H1 (cell line): ENCODE measurements at regions not wholly inside any gene's neighbourhood (a gene's known extent, or its start where the extent isn't known, plus 50 kb on each side); places are given as distances from the start of the nearest gene placed in this dataset.

Experiments
- CTCF ChIA-PET: fragments of 300-600 bp; sonication (Branson Sonifier 250); formaldehyde crosslinking; loops from one replicate; lab custom pipeline; 2021; ENCODE audit not compliant: partially characterized antibody; lab: Charles Lee
- POLR2A ChIA-PET: fragments of 300-600 bp; sonication (Branson Sonifier 250); formaldehyde crosslinking; loops from one replicate; lab custom pipeline; 2021; ENCODE audit warnings: inconsistent platforms; ENCODE audit not compliant: partially characterized antibody; lab: Charles Lee
- DNase-seq, 2 experiments: peaks; one replicate each; pipeline versions ENCODE4 v3.0.0 to v3.0.0-alpha.2; 2010 to 2022; ENCODE audit warnings: low spot score in 2 of 2, low read depth in 1 of 2, mixed read lengths in 1 of 2
- FAIRE-seq: peaks from 2 replicates; lab custom pipeline; 2011; peaks lifted over from hg19 to GRCh38; lab: Jason Lieb, UNC
- H2AFZ ChIP-seq: 2 replicates; pipeline ENCODE4 v1.8.1; 2012; ENCODE audit warnings: low read length, inconsistent platforms
- H2AK5ac ChIP-seq: 2 replicates; pipeline ENCODE4 v1.6.1; 2013; ENCODE audit warnings: low read depth, low read length
- H2BK120ac ChIP-seq: replicated peaks from 2 replicates; pipeline ENCODE3; 2013; ENCODE audit warnings: low read depth, low read length, inconsistent platforms
- H2BK12ac ChIP-seq: 2 replicates; pipeline ENCODE4 v1.6.1; 2013; ENCODE audit warnings: low read depth, low read length
- H2BK15ac ChIP-seq: 2 replicates; pipeline ENCODE4 v1.6.1; 2013; ENCODE audit warnings: low read length
- H2BK20ac ChIP-seq: 2 replicates; pipeline ENCODE4 v1.6.1; 2013; ENCODE audit warnings: low read length
- H2BK5ac ChIP-seq: 2 replicates; pipeline ENCODE4 v1.6.1; 2013; ENCODE audit warnings: low read depth, low read length
- H3K14ac ChIP-seq: 2 replicates; pipeline ENCODE4 v1.6.1; 2013; ENCODE audit warnings: inconsistent platforms; ENCODE audit not compliant: insufficient read length
- H3K18ac ChIP-seq: 2 replicates; pipeline ENCODE4 v1.6.1; 2013; ENCODE audit warnings: low read length; ENCODE audit errors: extremely low read depth
- H3K23ac ChIP-seq: 2 replicates; pipeline ENCODE4 v1.6.1; 2013; ENCODE audit warnings: inconsistent platforms; ENCODE audit not compliant: insufficient read length
- H3K23me2 ChIP-seq: 2 replicates; pipeline ENCODE4 v1.6.1; 2013; ENCODE audit warnings: low read depth, low read length
- H3K27ac ChIP-seq: 2 replicates; pipeline ENCODE4 v1.6.1; 2011; ENCODE audit warnings: low read depth, low read length, inconsistent platforms
- H3K27me3 ChIP-seq, 4 experiments: replicated peaks in 1 of 4; 1 replicate in 1 of 4; 2 replicates in 3 of 4; pipeline versions ENCODE4 v1.6.1 to v1.8.1; 2011 to 2013; ENCODE audit warnings: low read length in 3 of 4, mild to moderate bottlenecking in 3 of 4, inconsistent platforms in 2 of 4, mixed read lengths in 2 of 4, moderate library complexity in 1 of 4; ENCODE audit not compliant: control insufficient read depth in 3 of 4, insufficient read depth in 3 of 4; ENCODE audit errors: extremely low read depth in 1 of 4
- H3K36me3 ChIP-seq, 4 experiments: 2 replicates each; pipeline versions ENCODE4 v1.6.1 to v1.8.1; 2011 to 2013; ENCODE audit warnings: mild to moderate bottlenecking in 4 of 4, low read length in 3 of 4, moderate library complexity in 2 of 4, control low read depth in 1 of 4, inconsistent platforms in 1 of 4; ENCODE audit not compliant: insufficient read depth in 4 of 4, control insufficient read depth in 2 of 4
- H3K4ac ChIP-seq: replicated peaks from 2 replicates; pipeline ENCODE3; 2013; ENCODE audit warnings: low read length, low read depth, mixed read lengths, inconsistent platforms; ENCODE audit not compliant: insufficient read length
- H3K4me1 ChIP-seq, 4 experiments: replicated peaks in 1 of 4; 1 replicate in 1 of 4; 2 replicates in 3 of 4; pipeline versions ENCODE4 v1.6.1 to v1.8.1; 2011 to 2013; ENCODE audit warnings: low read length in 3 of 4, inconsistent platforms in 2 of 4, mixed read lengths in 1 of 4; ENCODE audit not compliant: insufficient read depth in 4 of 4, control insufficient read depth in 3 of 4
- H3K4me2 ChIP-seq, 2 experiments: 2 replicates each; pipeline versions ENCODE4 v1.6.1 to v1.8.1; 2011 to 2013; ENCODE audit warnings: low read depth in 2 of 2, low read length in 2 of 2, control low read depth in 1 of 2, inconsistent platforms in 1 of 2, mild to moderate bottlenecking in 1 of 2; ENCODE audit not compliant: insufficient read depth in 1 of 2
- H3K4me3 ChIP-seq, 4 experiments: fragments of 200-600, 300-600 bp in 1 of 4; sonication (generic), shearing (Covaris generic), sonication (Bioruptor Twin) in 1 of 4; 2 replicates each; pipeline versions ENCODE4 v1.5.1 to v1.8.1; 2011 to 2016; ENCODE audit warnings: low read length in 4 of 4, low read depth in 3 of 4, control low read depth in 2 of 4, inconsistent platforms in 2 of 4, mild to moderate bottlenecking in 2 of 4, mixed read lengths in 1 of 4, moderate library complexity in 1 of 4; ENCODE audit not compliant: insufficient read depth in 2 of 4; ENCODE audit errors: extremely low read depth in 1 of 4
- H3K56ac ChIP-seq: replicated peaks from 2 replicates; pipeline ENCODE3; 2013; ENCODE audit warnings: low read depth, mild to moderate bottlenecking, mixed read lengths, low read length, inconsistent platforms; ENCODE audit not compliant: insufficient read length
- H3K79me1 ChIP-seq: 2 replicates; pipeline ENCODE4 v1.6.1; 2013; ENCODE audit warnings: low read depth, low read length, control low read depth
- H3K79me2 ChIP-seq, 2 experiments: 2 replicates each; pipeline versions ENCODE4 v1.6.1 to v1.8.1; 2012 to 2013; ENCODE audit warnings: low read length in 2 of 2, mild to moderate bottlenecking in 2 of 2, inconsistent platforms in 1 of 2; ENCODE audit not compliant: insufficient read depth in 2 of 2, control insufficient read depth in 1 of 2
- H3K9ac ChIP-seq, 4 experiments: replicated peaks in 1 of 4; 1 replicate in 1 of 4; 2 replicates in 3 of 4; pipeline versions ENCODE4 v1.6.1 to v1.8.1; 2011 to 2013; ENCODE audit warnings: low read depth in 3 of 4, low read length in 3 of 4, control low read depth in 2 of 4, mild to moderate bottlenecking in 2 of 4, moderate library complexity in 2 of 4, inconsistent platforms in 1 of 4; ENCODE audit errors: extremely low read depth in 1 of 4
- H3K9me3 ChIP-seq, 2 experiments: 2 replicates each; pipeline versions ENCODE4 v1.6.1 to v1.8.1; 2012 to 2013; ENCODE audit warnings: mild to moderate bottlenecking in 2 of 2, moderate library complexity in 2 of 2, control low read depth in 1 of 2, inconsistent platforms in 1 of 2, low read depth in 1 of 2, low read length in 1 of 2, mixed read lengths in 1 of 2; ENCODE audit not compliant: insufficient read depth in 2 of 2
- H4K20me1 ChIP-seq, 2 experiments: replicated peaks in 1 of 2; 2 replicates each; pipeline versions ENCODE3 to v1.8.1; 2011 to 2013; ENCODE audit warnings: inconsistent platforms in 2 of 2, low read length in 2 of 2, mild to moderate bottlenecking in 1 of 2; ENCODE audit not compliant: insufficient read depth in 2 of 2, control insufficient read depth in 1 of 2
- H4K5ac ChIP-seq: 2 replicates; pipeline ENCODE4 v1.6.1; 2013; ENCODE audit warnings: low read length, low read depth, mixed read lengths, inconsistent platforms; ENCODE audit not compliant: insufficient read length
- H4K8ac ChIP-seq: 2 replicates; pipeline ENCODE4 v1.8.0; 2013; ENCODE audit warnings: mild to moderate bottlenecking, moderate library complexity, low read length, inconsistent platforms; ENCODE audit not compliant: insufficient read depth; ENCODE audit errors: extremely low read depth
- H4K91ac ChIP-seq: replicated peaks from 2 replicates; pipeline ENCODE3; 2013; ENCODE audit warnings: low read length, mixed read lengths, inconsistent platforms; ENCODE audit not compliant: insufficient read length
- ASH2L ChIP-seq: fragments of 200-600, 300-600 bp; sonication (generic); IDR thresholded peaks from one replicate; pipeline ENCODE4 v1.7.1; 2017; ENCODE audit warnings: low read length
- BACH1 ChIP-seq: IDR thresholded peaks from 2 replicates; pipeline ENCODE4 v1.6.1; 2012; ENCODE audit warnings: low read length, improper control_type of control experiment
- CBX8 ChIP-seq: fragments of 300-800, 300-1000 bp; sonication (generic); IDR thresholded peaks from 2 replicates; pipeline ENCODE4 v1.7.1; 2016; ENCODE audit warnings: low read depth, low read length, borderline replicate concordance
- CHD1 ChIP-seq: IDR thresholded peaks from 2 replicates; pipeline ENCODE4 v1.6.1; 2012; ENCODE audit warnings: low read depth, low read length, improper control_type of control experiment
- FOSL1 ChIP-seq: IDR thresholded peaks from 2 replicates; pipeline ENCODE4 v1.6.1; 2011; ENCODE audit warnings: mild to moderate bottlenecking, low read depth, low read length, moderate library complexity; ENCODE audit not compliant: insufficient read depth
- GABPA ChIP-seq: IDR thresholded peaks from 2 replicates; pipeline ENCODE4 v1.6.1; 2011; ENCODE audit warnings: mild to moderate bottlenecking, low read length, moderate library complexity, borderline replicate concordance; ENCODE audit not compliant: insufficient read depth
- HDAC6 ChIP-seq: IDR thresholded peaks from one replicate; pipeline ENCODE4 v1.7.1; 2012; ENCODE audit warnings: low read depth, mild to moderate bottlenecking, inconsistent platforms, low read length, moderate library complexity
- JUN ChIP-seq: IDR thresholded peaks from 2 replicates; pipeline ENCODE4 v1.6.1; 2011; ENCODE audit warnings: low read depth, mild to moderate bottlenecking, improper control_type of control experiment, low read length
- JUND ChIP-seq: IDR thresholded peaks from 2 replicates; pipeline ENCODE4 v1.6.1; 2011; ENCODE audit warnings: mild to moderate bottlenecking, improper control_type of control experiment, low read length
- KDM1A ChIP-seq: fragments of 200-600, 300-600 bp; sonication (generic); IDR thresholded peaks from 2 replicates; pipeline ENCODE4 v1.7.1; 2016; ENCODE audit warnings: mild to moderate bottlenecking, low read length, borderline replicate concordance
- NANOG ChIP-seq: IDR thresholded peaks from 2 replicates; pipeline ENCODE4 v1.6.1; 2011; ENCODE audit warnings: low read length, low read depth, mild to moderate bottlenecking, inconsistent platforms; ENCODE audit not compliant: insufficient read depth, poor library complexity, severe bottlenecking
- RAD21 ChIP-seq, 2 experiments: IDR thresholded peaks in 1 of 2; conservative IDR thresholded peaks in 1 of 2; 2 replicates each; pipeline ENCODE4 v1.6.1; 2011; ENCODE audit warnings: low read depth in 2 of 2, low read length in 2 of 2, improper control_type of control experiment in 1 of 2, inconsistent platforms in 1 of 2, mild to moderate bottlenecking in 1 of 2, moderate library complexity in 1 of 2
- RFX5 ChIP-seq: IDR thresholded peaks from 2 replicates; pipeline ENCODE4 v1.6.1; 2011; ENCODE audit warnings: low read depth, low read length, improper control_type of control experiment, borderline replicate concordance
- RXRA ChIP-seq: IDR thresholded peaks from 2 replicates; pipeline ENCODE4 v1.6.1; 2011; ENCODE audit warnings: low read depth, mild to moderate bottlenecking, low read length, moderate library complexity; ENCODE audit not compliant: insufficient read depth
- SIRT6 ChIP-seq: IDR thresholded peaks from one replicate; pipeline ENCODE4 v1.7.1; 2012; ENCODE audit warnings: low read length, inconsistent platforms
- SP2 ChIP-seq: IDR thresholded peaks from 2 replicates; pipeline ENCODE4 v1.6.1; 2012; ENCODE audit warnings: mild to moderate bottlenecking, low read length, inconsistent platforms
- SRF ChIP-seq: IDR thresholded peaks from 2 replicates; pipeline ENCODE4 v1.6.1; 2011; ENCODE audit warnings: mild to moderate bottlenecking, low read depth, low read length, moderate library complexity

- H3K9ac ChIP-seq, result no peak overlapping the region
- H2BK15ac ChIP-seq, result no peak overlapping the region
- no peak overlapping the region for H3K56ac ChIP-seq
- no peak overlapping the region for H3K4me3 ChIP-seq
- H4K8ac ChIP-seq, result no peak overlapping the region
- ChIA-PET CTCF (no interaction called here), POLR2A (no interaction called here)
- H2BK20ac ChIP-seq, result no peak overlapping the region
- no peak overlapping the region for H3K4me2 ChIP-seq
- no peaks in the 10 kb centered on the region for H3K36me3 ChIP-seq
- H3K4ac ChIP-seq, result no peak overlapping the region
- H2BK120ac ChIP-seq, result no peak overlapping the region
- no peak overlapping the region for H3K14ac ChIP-seq
- H3K79me1 ChIP-seq, result no peaks in the 10 kb centered on the region
- H4K91ac ChIP-seq, result no peak overlapping the region
- FAIRE-seq (no peak), DNase-seq (no peak)
- H3K9me3 ChIP-seq, result no peaks in the 10 kb centered on the region; a peak in 1 of 4 replicates
- no peak overlapping the region for H2AK5ac ChIP-seq
- H2BK12ac ChIP-seq, result no peak overlapping the region
- H3K18ac ChIP-seq, result no peak overlapping the region
- no peak overlapping the region for H4K5ac ChIP-seq
- H3K23ac ChIP-seq, result no peak overlapping the region
- no peaks in the 10 kb centered on the region for H4K20me1 ChIP-seq
- no peaks in the 10 kb centered on the region for H3K79me2 ChIP-seq
- no peaks in the 10 kb centered on the region; the same call in 1 of the 2 replicates for H3K23me2 ChIP-seq
- H3K27me3 ChIP-seq, result no peaks in the 10 kb centered on the region
- H2AFZ ChIP-seq, result no peak overlapping the region
- no peak overlapping the region for H3K27ac ChIP-seq
- no peak overlapping the region for H2BK5ac ChIP-seq
- peaks cover 0 to 9% (median 0%) of the 10 kb centered on the region in 4 experiments; a peak in 2 of 7 replicates for H3K4me1 ChIP-seq
- TF ChIP-seq CBX8 (no peak), SIRT6 (no peak), JUN (no peak), RAD21 (IDR thresholded peaks at IDR 0.05 in 1 of 2, conservative IDR thresholded peaks at IDR 0.05 in 1 of 2; ENCODE audit: low read depth in 2 of 2, low read length in 2 of 2) (no peak), HDAC6 (no peak), ASH2L (no peak), GABPA (no peak), BACH1 (no peak), CHD1 (no peak), NANOG (no peak), SP2 (no peak), RFX5 (no peak), JUND (no peak), SRF (no peak), KDM1A (no peak), RXRA (no peak), FOSL1 (no peak)
Observed at GRCh38 chr11:28625532-28625931, 517.3 kb downstream of the METTL15 start.
